GM23338 (cell line): ENCODE measurements at regions not wholly inside any gene's neighbourhood (a gene's known extent, or its start where the extent isn't known, plus 50 kb on each side); places are given as distances from the start of the nearest gene placed in this dataset.

Source experiments
- ATAC-seq: fragments of 200-7000 bp; cut with Tn5 transposase; 3 replicates; pipeline ENCODE4 v1.9.1; 2020
- DNase-seq: peaks from one replicate; pipeline ENCODE4 v3.0.0-alpha.2; 2015; ENCODE audit warnings: low spot score
- H2AFZ ChIP-seq: fragments of 200-600 bp; sonication (generic); 2 replicates; pipeline ENCODE4 v1.8.0; 2016; ENCODE audit warnings: antibody characterized with exemption, mild to moderate bottlenecking, moderate library complexity
- H3F3A ChIP-seq: fragments of 200-600 bp; sonication (generic); replicated peaks from 2 replicates; pipeline ENCODE4 v1.8.0; 2017; ENCODE audit warnings: antibody characterized with exemption, mixed run types, low read depth
- H3K27ac ChIP-seq: fragments of 200-600 bp; sonication (generic); 2 replicates; pipeline ENCODE4 v1.6.1; 2016; ENCODE audit warnings: low read depth
- H3K27me3 ChIP-seq: fragments of 200-600 bp; sonication (generic); 2 replicates; pipeline ENCODE4 v1.8.0; 2016; ENCODE audit warnings: mild to moderate bottlenecking, mixed run types, moderate library complexity; ENCODE audit not compliant: insufficient read depth
- H3K36me3 ChIP-seq: fragments of 200-600 bp; sonication (generic); 2 replicates; pipeline ENCODE4 v1.8.0; 2016; ENCODE audit warnings: mild to moderate bottlenecking; ENCODE audit not compliant: insufficient read depth
- H3K4me1 ChIP-seq: fragments of 200-600 bp; sonication (generic); 2 replicates; pipeline ENCODE4 v1.8.0; 2016; ENCODE audit warnings: mild to moderate bottlenecking, moderate library complexity; ENCODE audit not compliant: insufficient read depth
- H3K4me2 ChIP-seq: fragments of 200-600 bp; sonication (generic); 2 replicates; pipeline ENCODE4 v1.7.1; 2017; ENCODE audit warnings: mixed run types
- H3K4me3 ChIP-seq: fragments of 200-600 bp; sonication (generic); 2 replicates; pipeline ENCODE4 v1.6.1; 2016; ENCODE audit warnings: mixed run types
- H3K79me2 ChIP-seq: fragments of 200-600 bp; sonication (generic); replicated peaks from 2 replicates; pipeline ENCODE4 v1.8.0; 2017; ENCODE audit warnings: mild to moderate bottlenecking; ENCODE audit not compliant: insufficient read depth
- H3K9me2 ChIP-seq: fragments of 200-600 bp; sonication (generic); 2 replicates; pipeline ENCODE4 v1.8.0; 2017; ENCODE audit not compliant: insufficient read depth
- H4K20me1 ChIP-seq: fragments of 200-600 bp; sonication (generic); replicated peaks from 2 replicates; pipeline ENCODE4 v1.8.0; 2017; ENCODE audit warnings: mild to moderate bottlenecking; ENCODE audit not compliant: insufficient read depth
- H3K27ac Mint-ChIP-seq: 2 replicates; pipeline ENCODE4 v1.8.0; 2020; ENCODE audit warnings: inconsistent platforms, mild to moderate bottlenecking, moderate library complexity, mixed read lengths
- H3K27me3 Mint-ChIP-seq: 3 replicates; pipeline ENCODE4 v1.8.0; 2022; ENCODE audit warnings: low read depth, mild to moderate bottlenecking, moderate library complexity, mixed read lengths, inconsistent platforms; ENCODE audit not compliant: insufficient read depth, poor library complexity
- H3K36me3 Mint-ChIP-seq: 3 replicates; pipeline ENCODE4 v1.8.0; 2021; ENCODE audit warnings: low read depth, mild to moderate bottlenecking, inconsistent platforms, moderate library complexity, mixed read lengths
- H3K4me1 Mint-ChIP-seq: 3 replicates; pipeline ENCODE4 v1.8.0; 2020; ENCODE audit warnings: mild to moderate bottlenecking, inconsistent platforms, mixed read lengths
- H3K4me3 Mint-ChIP-seq: 3 replicates; pipeline ENCODE4 v1.8.0; 2021; ENCODE audit warnings: moderate library complexity, mild to moderate bottlenecking, inconsistent platforms, mixed read lengths
- H3K9me3 Mint-ChIP-seq: 3 replicates; pipeline ENCODE4 v1.8.0; 2020; ENCODE audit warnings: moderate library complexity, mild to moderate bottlenecking, inconsistent platforms, mixed read lengths
- CREB1 ChIP-seq: fragments of 250-450 bp; sonication (Bioruptor Pico); IDR thresholded peaks from 2 replicates; pipeline ENCODE4 v1.5.0; 2020; ENCODE audit warnings: low read depth, mild to moderate bottlenecking, moderate library complexity
- CTCF ChIP-seq, 2 experiments: fragments of 200-600 bp in 1 of 2; sonication (generic) in 1 of 2; conservative IDR thresholded peaks; 2 replicates each; pipeline versions ENCODE4 v1.5.1 to v1.6.1; 2016 to 2017; ENCODE audit warnings: antibody characterized with exemption in 2 of 2, low read depth in 2 of 2, mild to moderate bottlenecking in 2 of 2, moderate library complexity in 1 of 2
- EZH2 ChIP-seq: fragments of 200-600 bp; sonication (generic); IDR thresholded peaks from one replicate; pipeline ENCODE4 v1.8.0; 2017; ENCODE audit warnings: antibody characterized with exemption, mild to moderate bottlenecking, low read depth; ENCODE audit not compliant: unreplicated experiment
- EZH2phosphoT487 ChIP-seq: fragments of 200-600 bp; sonication (generic); IDR thresholded peaks from one replicate; pipeline ENCODE4 v1.8.1; 2018; ENCODE audit warnings: antibody characterized with exemption; ENCODE audit not compliant: unreplicated experiment
- ZNF462 ChIP-seq: fragments of 250-450 bp; sonication (Bioruptor Pico); IDR thresholded peaks from 2 replicates; pipeline ENCODE4 v1.5.0; 2020; ENCODE audit warnings: mild to moderate bottlenecking, moderate library complexity

- no peak overlapping the region for H3K27ac Mint-ChIP-seq
- Histone ChIP-seq H3K4me1 (no peaks in the 10 kb centered on the region), H3K36me3 (no peaks in the 10 kb centered on the region), H3K79me2 (no peaks in the 10 kb centered on the region), H3K27me3 (no peaks in the 10 kb centered on the region), H2AFZ (no peak overlapping the region), H4K20me1 (no peaks in the 10 kb centered on the region), H3F3A (no peaks in the 10 kb centered on the region), H3K4me3 (no peak overlapping the region), H3K9me2 (no peaks in the 10 kb centered on the region), H3K4me2 (no peak overlapping the region), H3K27ac (no peak overlapping the region)
- H3K27me3 Mint-ChIP-seq = peaks cover 3% of the 10 kb centered on the region
- no peak for DNase-seq
- H3K4me3 Mint-ChIP-seq = no peak overlapping the region
- TF ChIP-seq CREB1 (CRISPR knock-in tag) = no peak
- no peak for TF ChIP-seq EZH2
- TF ChIP-seq ZNF462 (CRISPR knock-in tag) = no peak
- no peak for TF ChIP-seq CTCF (conservative IDR thresholded peaks at IDR 0.05; ENCODE audit: low read depth in 2 of 2)
- no peak for TF ChIP-seq EZH2phosphoT487
- no peaks in the 10 kb centered on the region for H3K4me1 Mint-ChIP-seq
- H3K9me3 Mint-ChIP-seq = peaks cover 2% of the 10 kb centered on the region; the same call in 2 of the 3 replicates
- no peaks in the 10 kb centered on the region for H3K36me3 Mint-ChIP-seq
- no peak for ATAC-seq
These were observed 477.7 kb downstream of the ZBBX start for GRCh38 chr3:166902374-166902773.
